Peyer's patch (tissue), 4 donors: ENCODE measurements at regions not wholly inside any gene's neighbourhood (a gene's known extent, or its start where the extent isn't known, plus 50 kb on each side); places are given as distances from the start of the nearest gene placed in this dataset.
A peak's percentile ranks its signal among the peaks of the same experiment; 100 is the strongest.

ENCODE experiments used
- DNase-seq, 3 donors: peaks; one replicate each; pipeline ENCODE4 v3.0.0-alpha.2; 2017 to 2019
- H3K27ac ChIP-seq, 4 donors: fragments of 200-600 bp; sonication (generic); one replicate each; pipeline ENCODE4 v1.5.1; 2016 to 2019
- H3K27me3 ChIP-seq, 2 donors: fragments of 200-600 bp; sonication (generic); one replicate each; pipeline ENCODE4 v1.5.1; 2019
- H3K36me3 ChIP-seq, 3 donors: fragments of 200-600 bp; sonication (generic); one replicate each; pipeline ENCODE4 v1.5.1; 2016 to 2019
- H3K4me1 ChIP-seq, 4 donors: fragments of 200-600 bp; sonication (generic); one replicate each; pipeline ENCODE4 v1.5.1; 2016 to 2019
- H3K4me3 ChIP-seq, 4 donors: fragments of 200-600 bp; sonication (generic); 1 replicate in 3 of 4; 2 replicates in 1 of 4; pipeline ENCODE4 v1.5.1; 2016 to 2019; ENCODE audit warnings: mild to moderate bottlenecking in 1 of 4
- H3K9me3 ChIP-seq, 4 donors: fragments of 200-600 bp; sonication (generic); one replicate each; pipeline ENCODE4 v1.5.1; 2016 to 2019; ENCODE audit warnings: mild to moderate bottlenecking in 1 of 4
- CTCF ChIP-seq, 6 experiments: fragments of 450-650 bp in 4 of 6; fragments of 200-600 bp in 2 of 6; sonication (generic) in 1 of 6; IDR thresholded peaks; one replicate each; pipeline ENCODE4 v1.5.1; 2017 to 2019; ENCODE audit warnings: antibody characterized with exemption in 6 of 6, mild to moderate bottlenecking in 3 of 6, moderate library complexity in 1 of 6
- POLR2A ChIP-seq, 2 donors: fragments of 450-650 bp; IDR thresholded peaks; one replicate each; pipeline ENCODE4 v1.5.1; 2017; ENCODE audit warnings: antibody characterized with exemption in 2 of 2, mild to moderate bottlenecking in 2 of 2, moderate library complexity in 2 of 2

- Histone ChIP-seq H3K27me3 (no peaks in the 10 kb centered on the region), H3K27ac (no peak overlapping the region), H3K9me3 (no peaks in the 10 kb centered on the region), H3K4me1 (no peaks in the 10 kb centered on the region), H3K36me3 (no peaks in the 10 kb centered on the region), H3K4me3 (no peak overlapping the region)
- DNase-seq: no peak
- no peak for TF ChIP-seq CTCF (IDR thresholded peaks at IDR 0.05)
- no peak for TF ChIP-seq POLR2A (IDR thresholded peaks at IDR 0.05)
Measured at GRCh38 chr6:137733372-137733771, 133.7 kb upstream of the TNFAIP3 start.

GRCh38 chr6:137734005-137734874, 132.8 kb upstream of the TNFAIP3 start:
- TF ChIP-seq CTCF (IDR thresholded peaks at IDR 0.05): no peak
- no peak for TF ChIP-seq POLR2A (IDR thresholded peaks at IDR 0.05)
- no peak for DNase-seq
- no peaks in the 10 kb centered on the region for H3K27me3 ChIP-seq
- no peaks in the 10 kb centered on the region for H3K9me3 ChIP-seq
- H3K4me3 ChIP-seq: no peak overlapping the region
- no peaks in the 10 kb centered on the region for H3K36me3 ChIP-seq
- H3K27ac ChIP-seq: peak overlapping the region in 1 of 4 donors; percentile 37
- H3K4me1 ChIP-seq: no peaks in the 10 kb centered on the region

- TF ChIP-seq POLR2A (IDR thresholded peaks at IDR 0.05) (no peak), CTCF (IDR thresholded peaks at IDR 0.05) (no peak)
- Histone ChIP-seq H3K27ac (no peak overlapping the region), H3K4me3 (no peak overlapping the region), H3K27me3 (no peaks in the 10 kb centered on the region), H3K36me3 (no peaks in the 10 kb centered on the region), H3K9me3 (no peaks in the 10 kb centered on the region), H3K4me1 (no peaks in the 10 kb centered on the region)
- no peak for DNase-seq
Measured at GRCh38 chr6:137734875-137735182, 132.2 kb upstream of the TNFAIP3 start.

- Histone ChIP-seq H3K9me3 (no peaks in the 10 kb centered on the region), H3K36me3 (no peaks in the 10 kb centered on the region), H3K4me1 (no peaks in the 10 kb centered on the region), H3K27me3 (no peaks in the 10 kb centered on the region), H3K27ac (peak overlapping the region in 1 of 4 donors; percentile 38), H3K4me3 (no peak overlapping the region)
- TF ChIP-seq CTCF (IDR thresholded peaks at IDR 0.05): no peak
- TF ChIP-seq POLR2A (IDR thresholded peaks at IDR 0.05): no peak
- no peak for DNase-seq
Measured at GRCh38 chr6:137736048-137736818, 130.8 kb upstream of the TNFAIP3 start.

- Histone ChIP-seq H3K4me1 (no peaks in the 10 kb centered on the region), H3K27ac (peak overlapping the region in 1 of 4 donors; percentile 38), H3K36me3 (no peaks in the 10 kb centered on the region), H3K4me3 (no peak overlapping the region), H3K9me3 (no peaks in the 10 kb centered on the region), H3K27me3 (no peaks in the 10 kb centered on the region)
- no peak for DNase-seq
- TF ChIP-seq CTCF (IDR thresholded peaks at IDR 0.05) (no peak), POLR2A (IDR thresholded peaks at IDR 0.05) (no peak)
Measured at GRCh38 chr6:137736911-137737310, 130.1 kb upstream of the TNFAIP3 start.
